PC-3 (cell line): ENCODE measurements at regions not wholly inside any gene's neighbourhood (a gene's known extent, or its start where the extent isn't known, plus 50 kb on each side); places are given as distances from the start of the nearest gene placed in this dataset.

Experiments
- ATAC-seq: fragments of 200-7000 bp; cut with Tn5 transposase; 2 replicates; pipeline ENCODE4 v1.9.1; 2020; ENCODE audit warnings: mild to moderate bottlenecking, moderate library complexity
- BruUV-seq: library from RNA; stranded (reverse); fragments of 400-500 nt; replicated peaks from 2 replicates; lab custom pipeline; 2021; lab: Mats Ljungman, UMichigan
- CTCF ChIA-PET: fragments of 300-600 bp; sonication (Branson Sonifier 250); formaldehyde crosslinking; loops from one replicate; lab custom pipeline; 2022; ENCODE audit warnings: antibody characterized with exemption; lab: Charles Lee
- POLR2A ChIA-PET: fragments of 300-600 bp; sonication (Branson Sonifier 250); formaldehyde crosslinking; loops from one replicate; lab custom pipeline; 2022; ENCODE audit warnings: antibody characterized with exemption; ENCODE audit not compliant: unreplicated experiment; lab: Charles Lee
- DNase-seq: peaks from one replicate; pipeline ENCODE4 v3.0.0-alpha.2; 2015
- H2AFZ ChIP-seq: fragments of 300-600 bp; sonication (generic); 2 replicates; pipeline ENCODE4 v1.6.0; 2016; ENCODE audit warnings: antibody characterized with exemption, low read length
- H3F3A ChIP-seq: fragments of 300-600 bp; sonication (generic); one replicate; pipeline ENCODE4 v1.6.0; 2017; ENCODE audit warnings: antibody characterized with exemption, low read length, control low read depth, mild to moderate bottlenecking; ENCODE audit not compliant: unreplicated experiment
- H3K27ac ChIP-seq: fragments of 300-600 bp; sonication (generic); 2 replicates; pipeline ENCODE4 v1.5.1; 2016; ENCODE audit warnings: mild to moderate bottlenecking, low read length
- H3K27me3 ChIP-seq: fragments of 300-600 bp; sonication (generic); 2 replicates; pipeline ENCODE4 v1.6.1; 2016; ENCODE audit warnings: low read length, mixed read lengths
- H3K36me3 ChIP-seq: fragments of 300-600 bp; sonication (generic); 2 replicates; pipeline ENCODE4 v1.6.1; 2016; ENCODE audit warnings: low read depth, mixed run types, low read length, mixed read lengths
- H3K4me1 ChIP-seq: fragments of 300-600 bp; sonication (generic); 2 replicates; pipeline ENCODE4 v1.5.1; 2016; ENCODE audit warnings: low read length; ENCODE audit not compliant: insufficient read depth
- H3K4me2 ChIP-seq: fragments of 300-600 bp; sonication (generic); 2 replicates; pipeline ENCODE4 v1.6.0; 2016; ENCODE audit warnings: low read length
- H3K4me3 ChIP-seq: fragments of 300-600 bp; sonication (generic); 2 replicates; pipeline ENCODE4 v1.5.1; 2016; ENCODE audit warnings: mild to moderate bottlenecking, low read length, mixed read lengths
- H3K79me2 ChIP-seq: fragments of 300-600 bp; sonication (generic); 2 replicates; pipeline ENCODE4 v1.6.1; 2017; ENCODE audit warnings: low read length, mixed read lengths
- H3K9ac ChIP-seq: fragments of 300-600 bp; sonication (generic); 2 replicates; pipeline ENCODE4 v1.6.0; 2016; ENCODE audit warnings: mild to moderate bottlenecking, low read length
- H3K9me2 ChIP-seq: fragments of 300-600 bp; sonication (generic); replicated peaks from 2 replicates; pipeline ENCODE4 v1.6.1; 2016; ENCODE audit warnings: mixed run types, low read length, mixed read lengths
- H3K9me3 ChIP-seq: fragments of 300-600 bp; sonication (generic); 2 replicates; pipeline ENCODE4 v1.6.1; 2016; ENCODE audit warnings: low read length, mixed read lengths
- H4K20me1 ChIP-seq: fragments of 300-600 bp; sonication (generic); 2 replicates; pipeline ENCODE4 v1.6.1; 2016; ENCODE audit warnings: low read length, mixed read lengths
- EZH2 ChIP-seq: fragments of 300-600 bp; sonication (generic); IDR thresholded peaks from one replicate; pipeline ENCODE4 v1.6.1; 2017; ENCODE audit warnings: antibody characterized with exemption, mild to moderate bottlenecking, low read length; ENCODE audit not compliant: unreplicated experiment
- EZH2phosphoT487 ChIP-seq: fragments of 300-600 bp; sonication (generic); IDR thresholded peaks from 2 replicates; pipeline ENCODE4 v1.6.1; 2018; ENCODE audit warnings: mild to moderate bottlenecking, antibody characterized with exemption, low read length, borderline replicate concordance
- intact Hi-C: fragments of 100-400 bp; cut with micrococcal nuclease; formaldehyde crosslinking; loops from 2 replicates; pipeline ENCODE4 v1.9.0; 2023
- TF ChIP-seq, protein P1 (sequence below): fragments of 300-600 bp; sonication (generic); conservative IDR thresholded peaks from 2 replicates; pipeline ENCODE4 v1.5.1; 2017; ENCODE audit warnings: antibody characterized with exemption, low read depth, mild to moderate bottlenecking, low read length

GRCh38 chr3:111286746-111287145 lies 215.1 kb downstream of the NECTIN3 start:
- Histone ChIP-seq H3K4me1 (no peaks in the 10 kb centered on the region), H3K27me3 (no peaks in the 10 kb centered on the region), H2AFZ (no peak overlapping the region), H3K4me2 (no peak overlapping the region), H3K79me2 (no peaks in the 10 kb centered on the region), H3K9me2 (no peaks in the 10 kb centered on the region), H3K27ac (no peak overlapping the region), H4K20me1 (no peaks in the 10 kb centered on the region), H3F3A (no peaks in the 10 kb centered on the region), H3K9ac (no peak overlapping the region), H3K9me3 (no peaks in the 10 kb centered on the region), H3K4me3 (no peak overlapping the region), H3K36me3 (no peaks in the 10 kb centered on the region)
- intact Hi-C loops = no loop called here
- ATAC-seq = no peak
- no TSS peak for BruUV-seq
- ChIA-PET CTCF (interaction anchor here (0.6 kb wide), 1 partner anchor 84 kb away, joined by 7 read pairs; no protein-coding TSS in a partner anchor), POLR2A (no interaction called here)
- TF ChIP-seq EZH2phosphoT487 (no peak), EZH2 (no peak)
- TF ChIP-seq, protein P1, sequence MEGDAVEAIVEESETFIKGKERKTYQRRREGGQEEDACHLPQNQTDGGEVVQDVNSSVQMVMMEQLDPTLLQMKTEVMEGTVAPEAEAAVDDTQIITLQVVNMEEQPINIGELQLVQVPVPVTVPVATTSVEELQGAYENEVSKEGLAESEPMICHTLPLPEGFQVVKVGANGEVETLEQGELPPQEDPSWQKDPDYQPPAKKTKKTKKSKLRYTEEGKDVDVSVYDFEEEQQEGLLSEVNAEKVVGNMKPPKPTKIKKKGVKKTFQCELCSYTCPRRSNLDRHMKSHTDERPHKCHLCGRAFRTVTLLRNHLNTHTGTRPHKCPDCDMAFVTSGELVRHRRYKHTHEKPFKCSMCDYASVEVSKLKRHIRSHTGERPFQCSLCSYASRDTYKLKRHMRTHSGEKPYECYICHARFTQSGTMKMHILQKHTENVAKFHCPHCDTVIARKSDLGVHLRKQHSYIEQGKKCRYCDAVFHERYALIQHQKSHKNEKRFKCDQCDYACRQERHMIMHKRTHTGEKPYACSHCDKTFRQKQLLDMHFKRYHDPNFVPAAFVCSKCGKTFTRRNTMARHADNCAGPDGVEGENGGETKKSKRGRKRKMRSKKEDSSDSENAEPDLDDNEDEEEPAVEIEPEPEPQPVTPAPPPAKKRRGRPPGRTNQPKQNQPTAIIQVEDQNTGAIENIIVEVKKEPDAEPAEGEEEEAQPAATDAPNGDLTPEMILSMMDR = no peak
- no peak for DNase-seq

GRCh38 chr3:111292117-111292516 lies 220.5 kb downstream of the NECTIN3 start:
- H3K9me3 ChIP-seq = no peaks in the 10 kb centered on the region
- POLR2A ChIA-PET = no interaction called here
- H3K79me2 ChIP-seq = no peaks in the 10 kb centered on the region
- no peaks in the 10 kb centered on the region for H3K9me2 ChIP-seq
- H3K4me3 ChIP-seq = no peak overlapping the region
- no peak for TF ChIP-seq EZH2phosphoT487
- TF ChIP-seq, protein P1 = no peak
- no peak for TF ChIP-seq EZH2
- H3K4me1 ChIP-seq = no peaks in the 10 kb centered on the region
- ATAC-seq (no peak), DNase-seq (no peak)
- BruUV-seq = no TSS peak
- no peak overlapping the region for H3K9ac ChIP-seq
- H3K4me2 ChIP-seq = no peak overlapping the region
- CTCF ChIA-PET = no interaction called here
- no peak overlapping the region for H2AFZ ChIP-seq
- intact Hi-C loops = no loop called here
- no peak overlapping the region for H3K27ac ChIP-seq
- no peaks in the 10 kb centered on the region for H3F3A ChIP-seq
- no peaks in the 10 kb centered on the region for H3K27me3 ChIP-seq
- no peaks in the 10 kb centered on the region for H4K20me1 ChIP-seq
- H3K36me3 ChIP-seq = no peaks in the 10 kb centered on the region

DNA sequence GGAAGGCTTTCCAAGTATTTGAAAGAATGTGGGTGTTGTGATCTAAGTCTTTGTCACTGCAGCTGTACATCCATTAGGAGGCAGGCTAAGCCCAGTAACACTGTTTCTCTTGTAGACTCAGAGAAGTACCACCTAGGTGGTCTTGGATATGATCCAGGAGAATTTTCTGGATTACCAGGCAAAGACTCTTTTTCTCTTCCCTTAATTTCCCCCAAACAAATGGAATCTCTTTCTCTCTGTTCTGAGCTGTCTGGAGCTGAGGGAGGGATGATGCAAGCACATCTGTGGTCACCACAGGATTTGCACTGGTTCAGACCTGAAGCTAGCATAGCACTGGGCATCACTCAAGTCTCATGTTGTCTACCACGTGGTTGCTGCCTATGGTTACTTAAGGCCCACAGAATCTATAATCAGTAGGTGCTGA lies 227.6 kb downstream of the NECTIN3 start:
- intact Hi-C loops = loop anchor here (1.0 kb wide), 1 partner anchor 240 kb away; no protein-coding TSS in a partner anchor
- POLR2A ChIA-PET = interaction anchor here (0.6 kb wide), 1 partner anchor 240 kb away, joined by 3 read pairs; no protein-coding TSS in a partner anchor
- no peaks in the 10 kb centered on the region for H3K27me3 ChIP-seq
- no peak overlapping the region for H3K9ac ChIP-seq
- no peaks in the 10 kb centered on the region for H3K9me3 ChIP-seq
- no peak overlapping the region for H3K27ac ChIP-seq
- H3K4me3 ChIP-seq = no peak overlapping the region
- CTCF ChIA-PET = no interaction called here
- ATAC-seq (peak; percentile 36), DNase-seq (no peak)
- H3K4me2 ChIP-seq = no peak overlapping the region
- no peak overlapping the region for H2AFZ ChIP-seq
- no peaks in the 10 kb centered on the region for H3K36me3 ChIP-seq
- no peaks in the 10 kb centered on the region for H3F3A ChIP-seq
- no peaks in the 10 kb centered on the region for H3K4me1 ChIP-seq
- no TSS peak for BruUV-seq
- no peaks in the 10 kb centered on the region for H3K9me2 ChIP-seq
- TF ChIP-seq, protein P1 = peak; percentile 42; the same call in 1 of the 2 replicates
- TF ChIP-seq EZH2 = no peak
- no peaks in the 10 kb centered on the region for H3K79me2 ChIP-seq
- no peaks in the 10 kb centered on the region for H4K20me1 ChIP-seq
